Activated T-helper 1 cell treated with anti-CD3 and anti-CD28 coated beads, Interleukin-12 subunit alpha, Interleukin-12 subunit beta, Interleukin-2, Interleukin-4 antibody, amounts not matched to agents 30 ng/mL and 10 ng/mL and 1 ng/mL, durations not matched to agents 14 hours and 24 hours and 36 hours (primary cell): ENCODE measurements at regions not wholly inside any gene's neighbourhood (a gene's known extent, or its start where the extent isn't known, plus 50 kb on each side); places are given as distances from the start of the nearest gene placed in this dataset.

Experiments used
- DNase-seq: peaks from one replicate; pipeline ENCODE4 v3.0.0; 2021; ENCODE audit warnings: low spot score
- H3K27ac Mint-ChIP-seq: one replicate; pipeline ENCODE4 v1.8.0; 2021; ENCODE audit warnings: mild to moderate bottlenecking, mixed read lengths
- H3K27me3 Mint-ChIP-seq: one replicate; pipeline ENCODE4 v1.8.0; 2022; ENCODE audit warnings: mild to moderate bottlenecking, moderate library complexity, mixed read lengths; ENCODE audit not compliant: insufficient read depth
- H3K36me3 Mint-ChIP-seq: one replicate; pipeline ENCODE4 v1.8.0; 2021; ENCODE audit warnings: low read depth, mixed read lengths
- H3K4me1 Mint-ChIP-seq: one replicate; pipeline ENCODE4 v1.8.0; 2021; ENCODE audit warnings: low read depth, mixed read lengths
- H3K4me3 Mint-ChIP-seq: one replicate; pipeline ENCODE4 v1.8.0; 2021; ENCODE audit warnings: mild to moderate bottlenecking, moderate library complexity, mixed read lengths
- H3K9me3 Mint-ChIP-seq: one replicate; pipeline ENCODE4 v1.8.0; 2021; ENCODE audit warnings: mixed read lengths
- intact Hi-C: fragments of 100-400 bp; cut with micrococcal nuclease; formaldehyde crosslinking; loops from one replicate; pipeline ENCODE4 v1.15.1; 2024

DNA sequence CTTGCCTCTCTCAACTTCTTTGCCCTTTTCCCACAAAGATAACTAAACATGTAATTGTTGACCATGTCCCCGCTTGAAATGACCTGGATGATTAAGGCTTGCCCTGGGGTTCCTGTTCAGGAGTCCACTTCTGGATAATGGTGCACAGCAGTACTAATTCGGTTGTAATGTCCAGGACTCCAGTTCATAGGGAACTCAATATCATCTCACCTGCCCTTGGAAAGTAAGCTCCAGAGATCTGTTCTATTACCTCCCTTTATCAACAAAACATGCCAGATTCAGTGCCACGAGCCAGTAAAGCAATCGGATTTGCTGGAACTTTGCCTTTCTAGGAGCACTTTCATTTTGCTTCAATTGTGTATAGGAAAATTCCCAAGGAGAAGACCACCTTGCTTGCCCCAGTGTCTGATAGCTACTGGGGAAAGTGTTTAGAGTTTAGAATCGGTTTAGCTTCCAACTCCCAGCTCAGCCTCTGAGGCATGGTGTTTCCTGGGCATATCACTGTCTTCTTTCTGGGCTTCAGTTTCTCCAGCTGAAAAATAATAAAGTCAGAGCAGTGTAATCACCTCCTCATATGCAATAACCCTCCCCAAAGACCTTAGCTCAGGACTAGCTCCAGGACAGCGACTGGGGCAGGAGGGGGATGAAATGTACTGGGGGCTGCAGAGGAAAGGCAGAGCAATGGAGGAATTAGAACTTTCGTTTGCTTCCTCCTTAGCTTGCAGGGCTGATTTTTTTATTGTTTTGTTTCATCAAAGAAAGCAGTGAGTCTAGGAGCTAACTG, 162.6 kb upstream of the CYRIA start:
- Mint-ChIP-seq H3K4me1 (no peaks in the 10 kb centered on the region), H3K9me3 (no peaks in the 10 kb centered on the region), H3K27ac (no peak overlapping the region), H3K27me3 (peaks cover 4% of the 10 kb centered on the region), H3K36me3 (no peaks in the 10 kb centered on the region), H3K4me3 (no peak overlapping the region)
- DNase-seq: no peak
- intact Hi-C loops: no loop called here

DNA sequence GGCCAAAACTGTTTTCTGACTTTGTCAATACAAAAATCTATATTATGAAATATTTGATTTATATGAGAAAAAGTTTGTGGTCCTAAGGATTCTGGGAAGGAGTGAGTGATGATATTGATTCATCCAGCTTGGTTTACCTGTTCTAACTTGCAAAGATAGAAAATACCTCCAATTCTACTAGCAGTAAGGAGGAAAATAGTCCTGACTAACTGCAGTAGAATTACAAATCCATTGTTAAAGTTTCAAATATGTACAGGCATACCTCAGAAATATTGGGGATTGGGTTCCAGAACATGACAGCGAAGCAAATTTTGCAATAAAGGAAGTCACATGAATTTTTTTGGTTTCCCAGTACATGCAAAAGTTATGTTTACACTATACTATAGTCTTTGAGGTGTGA, 158.8 kb upstream of the CYRIA start:
- Mint-ChIP-seq H3K4me1 (no peaks in the 10 kb centered on the region), H3K9me3 (no peaks in the 10 kb centered on the region), H3K4me3 (no peak overlapping the region), H3K27me3 (no peaks in the 10 kb centered on the region), H3K27ac (no peak overlapping the region), H3K36me3 (no peaks in the 10 kb centered on the region)
- intact Hi-C loops: no loop called here
- no peak for DNase-seq

DNA sequence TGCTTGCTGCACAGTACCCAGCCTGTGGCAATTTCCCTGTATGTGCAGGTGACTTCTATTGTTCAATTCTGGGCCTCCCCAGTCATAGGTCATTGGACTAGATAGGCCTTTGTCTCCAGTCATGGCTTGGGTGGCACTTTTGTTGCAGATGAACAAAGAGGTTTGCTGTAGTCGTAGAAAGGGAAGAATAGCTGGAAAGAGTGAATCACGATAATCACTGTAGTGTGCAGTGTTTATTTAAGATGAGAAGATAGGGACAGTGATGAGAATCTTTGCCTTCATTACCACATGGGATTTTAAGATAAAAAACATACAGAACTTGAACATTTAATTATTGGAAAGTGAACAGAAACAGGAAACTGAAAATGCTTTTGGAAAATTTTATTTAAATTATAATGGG, 156.1 kb upstream of the CYRIA start:
- no peak for DNase-seq
- intact Hi-C loops: no loop called here
- Mint-ChIP-seq H3K4me3 (no peak overlapping the region), H3K36me3 (no peaks in the 10 kb centered on the region), H3K4me1 (no peaks in the 10 kb centered on the region), H3K9me3 (no peaks in the 10 kb centered on the region), H3K27ac (no peak overlapping the region), H3K27me3 (no peaks in the 10 kb centered on the region)

DNA sequence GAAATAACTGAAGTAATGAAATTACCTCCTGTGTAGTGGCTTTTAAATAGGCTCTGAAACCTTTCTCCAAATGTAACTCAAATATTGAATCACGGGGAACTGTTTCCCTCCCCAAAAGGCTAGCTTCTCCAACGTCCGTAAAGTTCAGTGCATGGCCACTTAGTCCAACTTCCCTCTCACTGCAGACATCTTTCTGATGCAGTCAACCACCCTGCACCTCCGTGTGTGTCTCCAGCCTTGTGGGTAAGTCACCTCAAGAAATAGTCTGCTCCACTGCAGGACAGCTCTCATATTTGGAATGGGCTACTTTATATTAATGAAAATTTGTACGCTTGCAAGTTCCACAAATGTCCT, 152.5 kb upstream of the CYRIA start:
- Mint-ChIP-seq H3K36me3 (no peaks in the 10 kb centered on the region), H3K9me3 (no peaks in the 10 kb centered on the region), H3K27me3 (peaks cover 2% of the 10 kb centered on the region), H3K4me3 (no peak overlapping the region), H3K27ac (no peak overlapping the region), H3K4me1 (no peaks in the 10 kb centered on the region)
- DNase-seq: no peak
- intact Hi-C loops: no loop called here

DNA sequence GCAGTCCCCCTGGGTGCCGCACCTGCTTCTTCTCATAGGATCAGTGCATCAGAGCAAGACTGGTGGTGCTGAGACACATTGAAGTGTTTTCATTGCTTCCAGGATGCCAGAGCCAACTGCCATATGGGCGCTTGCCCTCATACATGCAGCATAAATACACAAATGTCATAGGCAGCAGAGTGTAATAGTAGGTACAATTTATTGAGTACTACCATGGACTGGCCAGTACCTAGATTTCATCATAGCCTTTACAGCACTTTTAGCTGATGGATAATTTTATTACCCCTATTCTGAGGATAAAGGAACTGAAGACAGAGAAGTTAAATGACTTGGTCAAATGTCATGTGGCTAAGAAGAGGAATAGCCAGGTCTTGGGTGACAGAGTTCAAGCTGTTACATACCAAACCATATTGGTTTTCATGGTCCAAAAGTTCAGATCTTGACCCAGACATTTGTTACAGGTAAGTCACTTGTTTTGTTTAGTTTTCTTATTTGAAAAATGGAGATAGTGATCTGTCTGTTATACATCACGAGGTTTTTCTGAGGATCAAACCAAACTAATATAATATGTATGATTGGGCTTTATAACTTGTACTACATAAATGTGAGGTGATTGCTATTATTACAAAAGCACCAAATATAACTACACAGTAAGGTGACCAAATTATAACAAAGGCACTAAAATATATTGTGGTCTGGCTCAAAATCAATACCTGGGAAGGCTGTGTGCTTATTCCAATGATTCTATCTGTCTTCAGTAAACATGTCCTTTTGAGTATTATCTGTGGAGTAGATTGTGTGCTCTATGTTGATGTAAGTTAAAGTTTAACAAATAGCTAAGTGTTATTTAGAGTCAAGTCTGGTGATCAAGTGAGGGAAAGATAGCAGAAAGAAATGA, 151.9 kb upstream of the CYRIA start:
- H3K9me3 Mint-ChIP-seq: no peaks in the 10 kb centered on the region
- H3K4me3 Mint-ChIP-seq: no peak overlapping the region
- DNase-seq: no peak
- H3K27ac Mint-ChIP-seq: no peak overlapping the region
- H3K36me3 Mint-ChIP-seq: no peaks in the 10 kb centered on the region
- H3K27me3 Mint-ChIP-seq: peaks cover 2% of the 10 kb centered on the region
- no peaks in the 10 kb centered on the region for H3K4me1 Mint-ChIP-seq
- intact Hi-C loops: no loop called here

DNA sequence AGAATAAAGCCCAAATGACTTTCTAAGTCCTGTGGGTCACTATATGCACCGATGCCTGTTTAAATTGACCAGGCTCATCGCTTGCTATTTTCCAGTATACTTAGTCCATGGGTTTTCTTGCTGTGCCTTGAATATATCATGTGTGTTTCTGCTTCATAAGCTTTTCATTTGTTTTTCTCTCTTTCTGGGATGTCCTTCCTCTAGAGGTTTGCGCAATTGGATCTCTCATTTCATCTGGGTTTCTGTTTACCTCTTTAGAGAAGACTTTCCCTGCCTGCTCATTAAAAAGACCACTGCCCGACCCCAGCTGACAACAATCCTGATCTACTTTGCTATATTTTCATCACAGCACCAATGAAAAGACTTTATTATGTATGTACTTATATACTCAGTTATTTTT, 150.9 kb upstream of the CYRIA start:
- Mint-ChIP-seq H3K36me3 (no peaks in the 10 kb centered on the region), H3K4me3 (no peak overlapping the region), H3K9me3 (no peaks in the 10 kb centered on the region), H3K27me3 (peaks cover 2% of the 10 kb centered on the region), H3K27ac (no peak overlapping the region), H3K4me1 (no peaks in the 10 kb centered on the region)
- DNase-seq: no peak
- intact Hi-C loops: no loop called here

DNA sequence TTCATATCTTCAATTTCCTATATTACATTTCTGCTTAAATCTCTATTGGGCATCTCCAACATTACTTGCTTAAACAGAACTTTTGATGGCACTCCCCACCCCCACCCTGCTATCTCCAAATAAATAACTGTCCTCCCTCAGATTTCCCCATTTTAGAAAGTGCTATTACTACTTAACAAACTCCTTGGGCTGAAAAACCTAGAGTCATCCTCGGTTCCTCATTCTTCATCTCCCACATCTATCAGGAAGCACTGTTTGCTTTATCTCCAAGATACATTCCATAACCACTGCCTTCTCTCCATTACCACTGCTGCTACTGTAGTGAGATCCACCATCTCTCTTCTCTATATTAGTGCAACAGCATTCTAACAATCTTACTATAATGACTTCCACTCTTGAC, 150.4 kb upstream of the CYRIA start:
- no peak for DNase-seq
- H3K9me3 Mint-ChIP-seq: no peaks in the 10 kb centered on the region
- H3K4me1 Mint-ChIP-seq: no peaks in the 10 kb centered on the region
- H3K36me3 Mint-ChIP-seq: no peaks in the 10 kb centered on the region
- H3K27ac Mint-ChIP-seq: no peak overlapping the region
- peaks cover 2% of the 10 kb centered on the region for H3K27me3 Mint-ChIP-seq
- intact Hi-C loops: no loop called here
- H3K4me3 Mint-ChIP-seq: no peak overlapping the region

DNA sequence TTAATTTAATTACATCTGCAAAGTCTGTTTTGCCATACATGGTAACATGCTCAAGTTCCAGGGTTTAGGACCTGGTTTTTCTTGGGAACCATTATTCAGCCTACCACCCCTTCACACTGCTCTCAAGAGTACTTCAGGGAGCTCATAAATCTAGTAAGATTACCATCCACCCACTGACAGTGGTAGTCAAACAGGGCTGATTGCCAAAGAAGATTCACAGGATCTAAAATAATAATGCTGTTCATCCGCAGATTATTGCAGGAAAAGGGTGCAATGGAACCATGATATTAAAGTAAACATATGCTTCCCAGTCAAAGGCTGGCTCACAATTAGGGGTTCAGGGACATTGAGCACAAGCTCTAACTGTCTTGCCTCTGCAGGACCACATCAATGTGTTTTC, 148.0 kb upstream of the CYRIA start:
- peaks cover 2% of the 10 kb centered on the region for H3K27me3 Mint-ChIP-seq
- H3K4me3 Mint-ChIP-seq: no peak overlapping the region
- no peaks in the 10 kb centered on the region for H3K4me1 Mint-ChIP-seq
- H3K27ac Mint-ChIP-seq: no peak overlapping the region
- no peaks in the 10 kb centered on the region for H3K36me3 Mint-ChIP-seq
- DNase-seq: no peak
- intact Hi-C loops: no loop called here
- H3K9me3 Mint-ChIP-seq: no peaks in the 10 kb centered on the region

DNA sequence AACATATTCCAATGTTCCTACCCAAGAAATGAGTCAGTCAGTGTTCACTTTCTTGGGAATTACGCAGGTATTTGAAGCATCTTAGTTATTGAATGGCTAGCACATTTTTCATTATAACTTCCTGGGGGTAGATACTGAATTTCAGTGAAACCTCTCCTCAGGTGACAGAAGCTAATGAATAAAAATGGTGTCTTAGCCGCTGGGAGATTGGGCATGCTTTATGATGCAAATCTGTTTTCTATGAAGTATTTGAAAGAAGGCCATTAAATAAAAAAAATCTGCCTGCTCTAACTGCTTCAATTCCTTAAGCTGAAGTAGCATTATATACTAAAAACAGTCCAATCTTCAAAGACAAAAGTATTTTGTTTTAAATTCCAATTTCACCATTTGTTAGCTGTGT, 132.8 kb upstream of the CYRIA start:
- H3K4me1 Mint-ChIP-seq: no peaks in the 10 kb centered on the region
- H3K36me3 Mint-ChIP-seq: no peaks in the 10 kb centered on the region
- no peak for DNase-seq
- H3K4me3 Mint-ChIP-seq: no peak overlapping the region
- peaks cover 2% of the 10 kb centered on the region for H3K27me3 Mint-ChIP-seq
- H3K9me3 Mint-ChIP-seq: no peaks in the 10 kb centered on the region
- intact Hi-C loops: no loop called here
- H3K27ac Mint-ChIP-seq: no peak overlapping the region

DNA sequence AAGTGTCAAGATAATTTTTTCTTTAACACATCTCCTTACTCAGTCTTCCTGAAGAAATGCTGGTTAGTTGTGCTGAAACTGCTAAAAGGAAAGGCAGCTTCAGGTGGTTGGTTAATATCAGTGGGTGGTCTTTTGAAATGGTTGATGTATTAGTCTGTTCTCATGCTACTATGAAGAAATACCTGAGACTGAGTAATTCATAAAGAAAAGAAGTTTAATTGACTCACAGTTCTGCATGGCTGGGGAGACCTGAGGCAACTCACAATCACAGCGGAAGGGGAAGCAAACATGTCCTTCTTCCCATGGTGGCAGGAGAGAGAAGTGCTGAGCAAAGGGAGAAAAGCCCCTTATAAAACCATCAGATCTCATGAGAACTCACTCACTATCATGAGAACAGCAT, 125.9 kb upstream of the CYRIA start:
- H3K27me3 Mint-ChIP-seq: no peaks in the 10 kb centered on the region
- no peak overlapping the region for H3K4me3 Mint-ChIP-seq
- intact Hi-C loops: no loop called here
- H3K9me3 Mint-ChIP-seq: no peaks in the 10 kb centered on the region
- no peak for DNase-seq
- H3K27ac Mint-ChIP-seq: no peak overlapping the region
- H3K36me3 Mint-ChIP-seq: no peaks in the 10 kb centered on the region
- H3K4me1 Mint-ChIP-seq: no peaks in the 10 kb centered on the region

DNA sequence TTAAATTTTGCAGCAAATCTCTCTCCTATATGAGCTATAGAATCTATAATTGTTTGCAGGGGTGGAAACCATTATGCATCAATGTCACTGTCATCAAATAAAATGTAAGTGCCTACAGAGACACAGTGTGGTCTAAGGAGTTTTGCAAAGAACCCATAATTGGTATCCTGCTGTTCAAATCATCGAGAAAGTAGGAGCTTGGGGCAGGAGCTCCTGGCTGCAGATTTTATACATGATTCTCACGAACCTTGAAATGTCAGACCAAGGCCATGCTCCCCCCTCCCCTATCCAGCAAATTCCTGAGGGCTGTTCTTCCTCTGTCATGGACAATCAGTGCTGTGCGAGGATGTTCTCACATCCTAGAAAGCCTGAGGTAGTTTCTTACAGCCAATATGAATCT, 119.5 kb upstream of the CYRIA start:
- Mint-ChIP-seq H3K27me3 (no peaks in the 10 kb centered on the region), H3K4me1 (no peaks in the 10 kb centered on the region), H3K4me3 (no peak overlapping the region), H3K27ac (no peak overlapping the region), H3K36me3 (no peaks in the 10 kb centered on the region), H3K9me3 (no peaks in the 10 kb centered on the region)
- DNase-seq: no peak
- intact Hi-C loops: no loop called here

DNA sequence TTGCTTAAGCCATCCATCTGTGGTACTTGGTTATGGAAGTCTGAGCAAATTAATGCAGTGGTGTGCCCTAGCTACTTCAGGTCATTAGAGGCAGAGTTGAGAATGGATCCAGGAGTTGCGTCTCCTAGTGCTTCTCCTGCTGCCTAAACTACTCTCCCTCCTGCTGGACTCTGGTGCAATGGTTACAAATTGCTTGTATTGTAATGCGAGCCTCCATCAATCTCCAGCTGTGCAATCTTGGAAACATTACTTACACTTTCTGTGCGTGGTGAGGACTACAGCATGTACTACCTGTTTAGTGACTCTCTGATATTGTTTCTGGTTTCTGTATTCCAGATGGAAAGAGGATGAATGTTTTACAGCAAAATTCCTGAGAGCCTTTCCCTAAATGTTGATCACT, 119.0 kb upstream of the CYRIA start:
- H3K4me1 Mint-ChIP-seq: no peaks in the 10 kb centered on the region
- DNase-seq: no peak
- H3K27me3 Mint-ChIP-seq: no peaks in the 10 kb centered on the region
- no peak overlapping the region for H3K4me3 Mint-ChIP-seq
- H3K36me3 Mint-ChIP-seq: no peaks in the 10 kb centered on the region
- no peaks in the 10 kb centered on the region for H3K9me3 Mint-ChIP-seq
- intact Hi-C loops: no loop called here
- H3K27ac Mint-ChIP-seq: no peak overlapping the region

DNA sequence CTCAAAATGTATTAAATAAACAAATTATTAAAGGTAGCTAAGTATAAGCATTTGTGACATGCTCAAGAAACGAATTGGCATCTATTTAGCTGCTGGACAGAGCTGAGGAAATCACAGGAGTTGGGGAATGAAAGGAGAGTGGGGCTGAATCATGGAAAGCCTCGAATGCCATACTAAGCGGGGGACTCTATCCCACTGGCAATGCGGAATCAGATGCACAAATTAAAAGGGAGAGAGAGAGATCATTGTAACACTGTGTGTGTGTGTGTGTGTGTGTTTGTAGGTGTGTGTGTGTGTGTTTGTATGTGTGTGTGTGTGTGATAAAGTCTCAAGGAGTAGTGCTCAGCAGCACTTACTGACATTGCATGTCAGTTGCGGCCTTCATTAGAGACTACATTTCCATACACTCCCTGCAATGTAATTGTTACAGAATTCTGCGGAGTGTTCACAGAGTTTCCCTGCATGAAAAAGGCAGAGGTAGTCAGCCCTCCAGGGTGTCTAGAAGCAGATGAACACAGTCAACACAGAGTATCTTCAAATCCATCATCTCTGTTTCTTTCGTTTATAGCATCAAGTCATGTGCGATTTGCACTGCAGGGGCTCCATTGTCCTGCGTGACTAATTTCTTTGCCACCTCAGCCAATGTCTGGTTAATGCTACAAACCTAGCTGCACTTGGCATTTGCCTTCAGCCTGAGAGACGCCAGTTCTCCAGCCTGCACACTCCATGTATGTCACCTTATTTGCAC, 111.7 kb upstream of the CYRIA start:
- intact Hi-C loops: no loop called here
- H3K4me3 Mint-ChIP-seq: no peak overlapping the region
- H3K36me3 Mint-ChIP-seq: no peaks in the 10 kb centered on the region
- H3K4me1 Mint-ChIP-seq: no peaks in the 10 kb centered on the region
- no peak overlapping the region for H3K27ac Mint-ChIP-seq
- peaks cover 2% of the 10 kb centered on the region for H3K27me3 Mint-ChIP-seq
- no peak for DNase-seq
- no peaks in the 10 kb centered on the region for H3K9me3 Mint-ChIP-seq
